HG03097 (cell line): ENCODE measurements at regions not wholly inside any gene's neighbourhood (a gene's known extent, or its start where the extent isn't known, plus 50 kb on each side); places are given as distances from the start of the nearest gene placed in this dataset.

ENCODE experiments used
- ATAC-seq: cut with Tn5 transposase; IDR thresholded peaks from one replicate; pipeline ENCODE4 v1.9.1; 2021; ENCODE audit not compliant: unreplicated experiment, low FRiP score

DNA sequence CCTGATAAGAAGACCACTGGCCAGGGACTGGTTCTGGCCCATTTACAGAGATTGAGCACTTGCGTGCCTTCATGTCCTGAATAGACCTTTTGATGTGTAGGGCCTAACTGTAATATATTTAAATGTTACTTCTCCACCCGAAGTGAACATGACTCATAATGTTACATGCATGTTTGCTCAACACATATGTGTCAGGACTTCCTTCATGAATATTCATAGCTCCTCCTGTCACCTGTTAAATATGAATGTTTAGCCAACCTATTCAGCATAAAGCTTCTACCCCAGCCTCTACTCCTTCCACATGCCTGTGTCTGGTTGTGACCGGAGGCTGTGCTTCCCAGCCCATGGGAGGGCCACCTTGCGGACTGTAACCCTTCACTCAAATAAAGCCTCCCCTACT lies 457.5 kb downstream of the IRX1 start:
- no peak for ATAC-seq

DNA sequence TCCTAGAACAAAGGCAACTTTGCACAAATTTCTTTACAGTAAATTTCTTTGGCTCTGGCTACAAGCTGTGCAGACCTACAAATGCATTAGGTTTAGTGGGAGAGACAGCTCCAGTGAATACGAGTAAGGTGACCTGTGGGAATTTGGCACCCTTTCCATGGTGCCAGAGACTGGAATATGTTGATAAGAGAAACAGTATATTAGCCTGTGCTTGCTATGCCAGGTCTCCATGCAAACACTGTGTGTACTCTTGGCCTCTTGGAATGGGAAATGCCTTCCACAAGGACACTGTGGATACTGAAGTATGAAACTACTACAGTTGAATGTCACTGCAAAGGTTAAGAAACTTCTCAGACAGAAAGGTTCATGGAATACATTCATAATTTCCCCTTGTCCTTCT lies 458.5 kb downstream of the IRX1 start:
- no peak for ATAC-seq

DNA sequence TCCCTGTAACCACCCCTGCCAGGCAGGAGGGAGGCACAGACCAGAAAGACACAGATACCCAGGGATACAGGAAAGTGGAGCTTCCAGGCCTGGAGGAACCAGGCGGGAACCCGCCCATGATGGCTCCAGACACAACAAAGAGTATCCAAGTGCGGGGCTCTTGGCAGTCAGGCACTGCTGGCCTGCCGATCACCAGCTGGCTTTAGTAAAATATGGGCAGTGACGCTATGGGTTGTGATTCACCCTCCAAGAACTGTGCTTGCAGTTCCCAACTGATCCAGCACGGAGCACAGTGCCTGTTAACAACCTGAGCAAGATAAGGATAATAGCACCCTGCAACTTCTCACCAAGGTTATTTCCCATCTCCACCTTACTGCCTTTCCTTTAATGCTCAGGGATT lies 463.3 kb downstream of the IRX1 start:
- no peak for ATAC-seq

DNA sequence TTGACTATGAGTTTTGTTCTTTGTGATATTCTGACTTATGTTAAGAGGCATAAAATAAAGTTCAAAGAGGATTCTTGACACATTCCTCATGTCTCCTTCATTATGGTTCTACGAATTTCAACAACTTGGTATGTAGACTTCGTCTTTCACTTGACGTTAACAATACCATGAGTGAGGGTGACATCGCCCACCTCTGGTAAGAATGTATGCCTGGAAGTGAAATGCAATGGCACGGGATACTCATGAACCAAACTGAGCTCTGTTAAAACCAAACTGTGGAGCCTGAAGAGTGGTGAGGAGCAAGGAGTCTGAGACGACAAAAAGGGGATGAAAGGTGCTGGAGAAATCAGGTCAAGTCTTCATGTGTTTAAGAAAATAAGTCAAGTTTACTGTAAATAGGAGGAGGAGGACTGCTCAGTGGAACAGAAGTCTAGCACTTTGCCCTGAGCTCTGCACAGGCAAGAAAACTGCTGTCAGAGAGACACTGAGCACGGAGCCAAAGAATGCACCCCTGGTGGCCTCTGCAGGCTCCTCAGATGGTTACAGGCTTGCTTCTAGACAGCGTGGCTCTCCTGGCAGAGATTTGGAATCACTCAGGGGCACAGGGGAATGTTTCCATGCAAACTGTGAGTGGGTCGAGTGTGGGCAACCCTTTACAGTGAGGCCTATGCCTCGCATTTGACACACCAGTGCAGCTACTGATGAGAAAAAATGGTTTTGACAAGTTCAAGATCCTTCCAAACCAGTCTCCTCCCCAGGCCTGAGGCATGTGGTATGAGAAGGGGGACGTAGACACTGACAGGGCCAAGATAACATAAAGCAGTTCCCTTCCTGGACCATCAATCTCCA lies 470.1 kb downstream of the IRX1 start:
- no peak for ATAC-seq

DNA sequence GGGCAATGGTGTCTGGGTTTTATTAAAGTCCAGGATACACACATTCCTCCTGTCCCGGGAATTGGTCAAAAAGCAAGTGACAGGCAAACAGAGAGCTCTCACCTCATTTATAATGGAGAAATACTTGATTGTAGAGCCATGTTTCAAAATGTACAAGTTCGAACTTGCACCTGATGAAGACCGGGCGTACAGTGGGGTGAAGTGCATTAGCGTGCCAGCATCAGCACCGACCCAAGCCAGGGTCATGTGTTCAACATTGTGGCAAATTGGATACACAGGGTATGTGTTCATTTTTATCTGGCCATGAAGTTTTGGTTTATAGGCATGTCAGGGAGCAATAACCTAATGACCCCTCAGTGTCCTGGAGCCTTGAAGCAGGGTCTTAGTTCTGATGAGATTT lies 472.5 kb downstream of the IRX1 start:
- no peak for ATAC-seq

DNA sequence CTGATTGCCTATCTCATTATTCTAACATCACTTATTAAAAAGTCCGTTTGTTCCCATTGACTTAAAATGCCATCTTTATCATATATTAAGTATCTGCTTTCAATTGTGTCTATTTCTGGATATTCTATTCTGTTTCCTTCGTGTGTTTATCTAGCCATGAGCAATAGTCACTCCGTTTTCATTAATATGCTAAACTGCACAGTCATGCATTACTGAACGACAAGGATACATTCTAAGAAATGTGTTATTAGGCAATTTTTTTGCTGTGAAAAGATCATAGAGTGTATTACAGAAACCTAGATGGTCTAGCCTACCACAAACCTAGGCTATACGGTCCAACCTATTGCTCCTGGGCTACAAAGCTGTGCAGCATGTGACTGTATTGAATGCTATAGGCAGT lies 482.9 kb downstream of the IRX1 start:
- ATAC-seq = no peak

DNA sequence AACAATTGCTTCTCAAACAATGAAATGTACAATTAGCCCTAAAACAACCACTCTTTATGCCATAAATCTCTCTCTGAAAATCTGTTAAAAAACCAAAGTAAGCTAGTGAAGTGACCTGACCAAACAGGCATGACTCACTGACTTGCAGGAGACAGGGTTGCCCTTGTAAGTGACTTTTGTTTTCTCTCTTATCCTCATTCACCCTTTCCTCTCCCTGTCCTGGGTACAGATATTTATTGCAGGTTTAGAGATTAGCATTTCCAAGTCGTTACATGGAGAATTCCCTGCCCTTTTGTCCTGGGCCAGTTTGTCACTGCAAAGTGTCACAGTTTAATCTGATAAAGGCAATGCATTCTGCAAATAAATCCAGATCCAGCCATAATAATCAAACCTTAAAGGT lies 484.2 kb downstream of the IRX1 start:
- no peak for ATAC-seq

DNA sequence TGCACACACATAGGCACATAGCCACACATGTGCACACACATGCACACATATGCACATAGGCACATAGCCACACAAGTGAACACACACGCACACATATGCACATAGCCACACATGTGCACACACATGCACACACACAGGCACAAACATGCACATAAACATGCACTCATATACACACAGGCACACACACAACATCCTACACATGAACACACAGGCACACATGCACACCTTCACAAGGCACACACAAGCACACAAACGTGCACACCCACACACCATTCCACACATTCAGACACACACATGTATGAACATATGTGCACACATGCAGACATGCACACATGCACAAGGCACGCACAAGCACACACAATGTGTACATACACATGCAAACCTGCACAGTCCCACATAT lies 484.7 kb downstream of the IRX1 start:
- ATAC-seq = no peak

DNA sequence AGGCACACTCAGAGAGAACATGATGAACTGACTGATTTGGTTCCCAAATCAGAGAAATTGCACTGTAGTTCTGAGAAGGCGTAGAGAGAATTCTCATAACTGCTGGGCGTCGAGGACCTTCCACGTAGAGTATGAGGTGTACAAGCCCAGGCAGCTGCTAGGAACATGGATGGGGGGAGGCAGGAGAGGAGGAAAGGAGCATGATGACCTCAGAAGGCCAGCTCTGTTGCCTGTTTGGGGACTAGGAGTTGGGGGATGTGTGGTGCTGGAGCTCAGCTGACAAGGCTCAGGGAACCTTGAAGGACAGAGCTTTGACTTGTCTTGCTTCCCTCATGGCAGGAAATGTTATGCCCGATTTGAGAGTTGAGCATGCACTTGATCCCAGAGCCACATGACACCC lies 485.4 kb downstream of the IRX1 start:
- ATAC-seq = no peak

DNA sequence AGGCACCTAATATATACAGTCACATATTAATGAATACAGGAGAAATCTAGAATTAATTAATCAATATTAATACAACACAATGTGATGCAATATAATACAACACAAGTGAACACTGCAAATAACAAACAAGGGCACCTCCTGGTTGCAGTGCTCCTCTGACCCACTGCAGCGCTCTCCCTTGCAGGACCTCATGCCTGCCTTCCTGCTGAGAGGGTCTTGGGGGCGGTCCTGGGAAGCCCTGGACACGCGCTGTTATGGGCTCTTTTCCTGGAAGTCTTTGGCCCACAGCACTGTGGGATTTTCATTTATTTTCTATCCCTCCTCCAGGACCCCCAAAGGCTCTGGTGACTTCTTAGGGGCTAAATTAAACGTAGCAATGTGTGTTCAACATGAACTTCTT lies 485.8 kb downstream of the IRX1 start:
- no peak for ATAC-seq

DNA sequence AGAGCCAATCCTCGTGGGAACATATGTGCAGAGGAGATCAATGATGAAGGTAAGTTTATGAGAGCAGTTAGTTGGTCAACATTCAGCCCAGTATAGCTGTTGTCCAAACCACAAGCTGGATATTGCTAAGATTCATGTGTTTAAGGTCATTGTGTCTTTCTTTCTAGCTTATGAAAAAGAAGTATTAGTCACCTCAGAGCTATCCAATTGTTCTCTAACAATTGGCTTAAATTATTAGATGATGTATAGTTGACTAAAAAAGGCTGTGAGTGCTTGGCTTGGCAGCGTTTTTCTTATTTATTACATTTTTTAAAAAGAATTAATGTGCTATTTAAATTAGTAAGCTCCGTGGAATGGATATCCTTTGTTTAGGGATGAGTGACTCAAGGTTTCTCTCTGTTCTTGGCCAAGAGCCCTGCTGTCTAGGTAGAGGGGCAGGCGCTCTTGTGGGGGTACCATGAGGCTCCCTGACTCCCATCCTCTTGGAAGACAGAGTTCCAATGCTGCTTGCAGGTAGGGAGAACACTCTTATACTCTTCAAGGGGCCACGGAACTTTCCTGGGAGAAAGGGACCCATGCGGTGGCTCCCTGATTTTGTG lies 487.4 kb downstream of the IRX1 start:
- no peak for ATAC-seq

DNA sequence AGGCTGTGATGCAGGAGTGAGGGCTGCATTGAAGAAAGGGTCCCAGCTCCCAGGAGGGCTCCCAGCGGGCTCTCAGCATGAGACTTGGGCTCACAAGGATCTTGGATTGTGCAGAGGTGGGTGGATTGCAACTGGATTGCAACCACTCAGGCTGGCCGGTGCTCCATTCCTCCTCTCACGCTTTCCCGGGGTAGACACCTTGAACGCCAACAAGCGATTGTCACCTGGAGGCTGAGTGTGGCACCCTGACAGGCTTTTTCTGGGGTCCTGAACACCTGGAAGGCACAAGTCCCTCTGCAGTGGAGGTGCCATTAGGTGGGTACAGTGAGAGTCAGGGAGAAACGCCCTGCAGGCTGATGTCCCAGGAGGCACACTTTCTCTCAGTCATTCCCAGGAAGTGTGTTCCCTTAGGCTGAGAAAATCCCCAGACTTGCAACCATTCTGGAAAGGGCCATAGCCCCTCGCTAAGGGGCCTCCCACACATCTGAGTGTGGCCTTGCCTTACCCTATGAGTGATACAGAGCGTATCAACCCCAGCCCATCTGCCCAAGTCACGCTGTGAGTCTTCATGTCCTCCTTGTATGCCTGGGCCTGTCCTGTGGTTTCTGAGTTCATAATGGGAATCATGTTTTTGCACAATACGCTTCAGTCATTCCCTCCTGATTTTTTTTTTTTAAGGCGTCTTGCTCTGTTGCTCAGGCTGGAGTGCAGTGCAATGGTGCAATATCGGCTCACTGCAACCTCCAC lies 488.1 kb downstream of the IRX1 start:
- ATAC-seq = no peak

DNA sequence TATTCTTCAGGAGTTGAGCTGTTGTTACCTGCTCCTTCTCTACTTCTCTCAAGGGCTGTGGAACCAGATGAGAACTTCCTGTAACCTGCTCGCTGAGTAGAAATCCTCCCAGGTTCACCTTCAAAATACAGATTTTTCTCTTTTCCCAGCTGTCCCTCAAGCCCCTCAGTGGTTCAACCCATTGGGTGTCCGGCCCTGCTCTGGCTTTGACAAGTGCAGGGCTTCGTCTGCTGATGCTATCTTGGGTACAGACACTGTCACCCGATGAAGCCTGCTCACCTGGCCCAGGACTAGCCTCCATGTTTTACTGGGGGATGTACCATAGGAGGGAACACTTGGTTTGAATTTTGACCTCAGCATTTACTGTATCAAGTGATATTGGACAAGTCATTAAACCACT lies 490.4 kb downstream of the IRX1 start:
- no peak for ATAC-seq

DNA sequence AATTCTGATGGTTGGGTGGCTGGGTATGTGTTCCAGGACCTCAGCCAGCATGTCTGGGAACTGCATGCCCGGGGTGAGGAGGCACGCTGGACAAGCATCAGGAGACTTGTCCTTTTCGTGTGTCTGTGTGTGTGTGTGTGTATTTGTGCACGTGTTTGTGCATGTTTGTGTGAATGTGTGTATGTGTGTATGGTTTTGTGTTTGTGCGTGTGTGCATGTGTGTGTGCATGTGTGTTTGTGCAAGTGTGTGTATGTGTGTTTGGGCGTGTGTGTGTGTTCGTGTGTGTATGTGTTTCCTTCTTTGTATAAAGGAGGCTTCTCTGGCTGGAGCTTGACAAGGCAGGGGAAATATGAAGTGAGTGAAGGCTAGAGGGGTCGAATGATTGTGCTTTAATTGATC lies 491.5 kb downstream of the IRX1 start:
- ATAC-seq = no peak

DNA sequence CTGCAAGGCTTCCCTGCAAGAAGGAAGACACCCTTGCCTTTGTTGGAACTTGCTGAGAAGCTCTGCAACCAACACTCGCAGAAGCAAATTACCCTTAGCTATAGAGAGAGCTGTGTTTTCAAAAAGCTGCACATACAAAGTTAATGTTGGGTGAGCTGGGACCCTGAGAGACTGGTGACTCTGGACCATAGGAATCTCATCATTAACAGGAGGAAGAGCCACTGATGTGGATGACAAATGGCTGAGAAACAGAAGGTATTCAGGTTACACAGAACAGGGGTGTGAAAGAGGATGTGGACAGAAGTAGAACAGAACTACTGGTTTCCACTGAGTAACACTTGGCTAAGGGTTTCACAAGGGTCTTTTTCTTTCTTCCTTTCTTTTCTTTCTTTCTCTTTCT lies 493.5 kb downstream of the IRX1 start:
- no peak for ATAC-seq

DNA sequence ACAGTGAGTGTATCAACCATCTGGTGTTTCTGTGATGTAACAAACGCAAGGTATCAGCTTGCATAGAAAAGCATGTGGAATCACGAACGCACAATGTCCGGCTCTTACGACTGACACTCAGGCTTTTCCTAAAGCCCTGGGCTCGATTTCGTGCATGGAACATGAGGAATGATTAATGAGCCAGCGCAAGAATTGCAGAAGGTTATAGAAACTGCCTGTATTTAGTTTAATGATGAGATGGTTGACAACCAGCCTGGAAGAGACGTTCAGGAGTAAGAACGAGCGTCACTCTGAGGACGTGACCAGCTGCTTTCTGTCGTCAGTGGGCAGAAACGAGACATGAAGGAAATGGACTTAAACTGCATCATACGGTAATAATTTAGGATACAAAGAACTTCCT lies 497.6 kb downstream of the IRX1 start:
- no peak for ATAC-seq

DNA sequence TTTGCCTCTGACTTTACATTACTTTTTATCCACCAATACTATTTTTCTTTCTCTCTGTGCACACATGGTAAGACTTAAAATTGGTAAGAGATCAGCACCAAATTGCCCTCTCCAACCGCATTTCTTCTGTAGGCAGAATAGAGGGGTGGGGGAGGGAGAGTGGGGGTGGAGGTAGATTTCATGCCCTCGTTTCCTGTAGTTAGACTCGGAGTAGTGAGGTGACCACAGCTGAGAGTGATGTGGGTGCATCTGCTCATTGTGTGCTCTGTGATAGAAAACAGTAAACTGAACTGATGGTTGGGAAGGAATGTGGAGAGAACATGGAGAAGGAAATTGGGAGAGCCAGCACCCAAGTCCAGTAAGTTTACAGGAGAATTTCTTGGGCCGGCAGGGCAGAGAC lies 498.3 kb downstream of the IRX1 start:
- ATAC-seq = no peak

DNA sequence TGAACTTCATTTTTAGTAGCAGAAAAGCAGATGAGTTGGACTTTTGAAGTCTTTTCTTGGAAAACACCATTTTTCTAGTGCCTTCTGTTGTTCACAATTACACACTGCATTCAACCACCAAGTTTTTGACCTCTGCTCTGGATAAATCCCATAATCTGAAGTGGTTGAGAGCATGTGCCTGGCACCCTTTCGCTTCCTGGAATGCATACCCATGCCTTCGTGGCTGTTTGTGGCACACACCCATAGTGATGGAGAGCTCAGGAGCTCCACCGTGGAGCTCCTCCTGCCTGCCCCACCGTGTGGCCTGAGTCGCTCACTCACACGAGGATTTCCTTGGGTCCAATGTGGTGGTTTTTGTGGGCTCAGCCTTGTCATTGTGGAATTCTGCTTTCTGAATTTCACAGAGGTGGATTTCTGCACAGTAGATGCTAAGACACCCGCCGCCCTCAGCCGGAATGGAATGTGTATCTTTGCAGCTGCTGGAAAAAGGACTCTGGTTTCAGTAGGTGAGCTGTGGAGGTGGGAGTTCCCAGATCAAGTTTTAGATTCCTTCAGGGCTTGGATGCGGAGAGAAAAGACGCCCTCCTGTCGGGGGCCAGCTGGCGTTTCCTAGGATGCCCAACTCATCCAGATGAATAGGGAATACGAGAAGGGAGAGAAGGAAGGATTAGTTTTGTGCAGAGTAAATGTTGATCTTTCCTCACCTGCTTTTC lies 500.4 kb downstream of the IRX1 start:
- ATAC-seq = no peak

DNA sequence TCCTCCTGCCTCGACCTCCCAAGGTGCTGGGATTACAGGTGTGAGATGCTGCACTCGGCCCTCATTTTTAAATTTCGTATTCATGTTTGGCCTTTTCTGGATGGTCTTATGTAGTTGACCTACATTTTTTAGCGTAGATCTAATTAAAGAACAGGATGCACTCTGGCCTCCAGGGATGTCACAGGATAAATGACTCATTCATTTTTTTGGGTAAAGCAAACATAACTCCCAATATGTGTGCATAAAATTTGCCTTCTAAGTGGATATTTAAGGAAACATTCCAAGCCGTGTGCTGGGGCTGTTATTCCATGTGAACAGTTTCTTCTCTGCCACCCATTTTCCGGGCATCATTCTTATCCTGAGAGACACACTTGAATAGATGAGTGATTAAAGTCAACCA lies 501.6 kb downstream of the IRX1 start:
- no peak for ATAC-seq

DNA sequence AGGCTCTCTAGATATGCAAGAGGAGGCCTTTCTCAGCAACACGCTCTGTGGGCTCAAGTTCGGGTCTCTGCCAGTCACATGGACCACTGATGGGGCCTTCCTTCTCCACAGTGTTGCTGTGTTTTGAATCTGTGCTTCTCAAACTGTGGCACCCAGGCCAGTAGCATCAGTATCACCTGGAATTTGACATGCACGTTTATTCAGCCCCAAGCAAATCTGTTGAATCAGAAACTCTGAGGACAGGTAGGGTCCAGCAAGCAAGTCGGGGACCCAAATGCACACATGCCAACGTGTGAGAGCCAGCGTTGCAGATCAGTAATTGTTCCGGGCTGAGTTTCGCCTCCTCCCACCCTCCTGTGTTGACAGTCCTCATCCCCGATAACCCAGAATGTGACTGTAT lies 502.6 kb downstream of the IRX1 start:
- no peak for ATAC-seq

DNA sequence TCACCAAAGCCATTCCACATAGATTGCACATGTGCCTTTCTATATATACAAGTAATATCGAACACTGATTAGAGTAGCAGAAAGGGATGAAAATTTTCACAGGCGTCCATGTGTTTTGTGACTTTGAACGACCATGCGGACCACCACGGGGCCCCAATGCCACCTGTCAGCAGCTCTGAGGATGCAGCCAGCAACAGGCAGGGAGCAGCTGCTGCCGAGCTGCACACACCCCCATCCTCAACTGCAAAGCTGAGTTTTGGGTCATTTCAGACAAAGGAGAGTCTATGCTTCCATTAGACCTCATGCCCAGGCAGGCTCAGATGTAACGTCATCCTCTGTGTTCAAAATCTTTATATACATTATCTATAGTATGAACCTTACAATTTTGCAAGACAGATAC lies 503.8 kb downstream of the IRX1 start:
- no peak for ATAC-seq
